ENCODE measurements at regions not wholly inside any gene's neighbourhood (a gene's known extent, or its start where the extent isn't known, plus 50 kb on each side); places are given as distances from the start of the nearest gene placed in this dataset.

- H3K36me3 ChIP-seq (ENCODE audit: control insufficient read depth, insufficient read depth, low read length), result no peaks in the 10 kb centered on the region
- H3K4me3 ChIP-seq (ENCODE audit: insufficient read depth, low read depth, low read length), result no peak overlapping the region
- H2BK120ac ChIP-seq (ENCODE audit: low read depth, low read length), result no peak overlapping the region
- ChIA-PET CTCF (no interaction called here), POLR2A (ENCODE audit: unreplicated experiment) (no interaction called here)
- no TSS peak for BruUV-seq (replicated peaks)
- H3K9me1 ChIP-seq (ENCODE audit: insufficient read depth, low read length), result no peaks in the 10 kb centered on the region
- in situ Hi-C loops (cut with MboI; ENCODE audit: low sequenced_read_pairs) (no loop called here), dilution Hi-C loops (cut with HindIII; ENCODE audit: low sequenced_read_pairs, unreplicated experiment) (no loop called here), intact Hi-C loops (cut with micrococcal nuclease) (no loop called here)
- H2AK5ac ChIP-seq (ENCODE audit: low read depth, low read length), result no peak overlapping the region
- no peak overlapping the region for H3K23ac ChIP-seq (ENCODE audit: low read depth, low read length)
- no peaks in the 10 kb centered on the region for H4K20me1 ChIP-seq (ENCODE audit: insufficient read depth, low read length)
- TF ChIP-seq ELK1 (IDR thresholded peaks at IDR 0.05; ENCODE audit: borderline replicate concordance, low read depth, low read length), result no peak
- no peak for TF ChIP-seq MAFK (IDR thresholded peaks at IDR 0.05; ENCODE audit: low read depth, low read length)
- TF ChIP-seq SMC3 (IDR thresholded peaks at IDR 0.05; ENCODE audit: low read depth, low read length), result no peak
- TF ChIP-seq CHD1 (IDR thresholded peaks at IDR 0.05; ENCODE audit: low read depth, low read length), result no peak
- no peak for TF ChIP-seq POLR2A (IDR thresholded peaks at IDR 0.05; ENCODE audit: low read depth, low read length)
- TF ChIP-seq USF2 (IDR thresholded peaks at IDR 0.05; ENCODE audit: low read depth, low read length), result no peak
- no peak for TF ChIP-seq BHLHE40 (IDR thresholded peaks at IDR 0.05; ENCODE audit: low read depth, low read length)
- no peak for TF ChIP-seq RCOR1 (IDR thresholded peaks at IDR 0.05; ENCODE audit: insufficient replicate concordance, low read length)
- no peak for TF ChIP-seq FOS (IDR thresholded peaks at IDR 0.05; ENCODE audit: low read depth, low read length)
- no peak for TF ChIP-seq RAD21 (IDR thresholded peaks at IDR 0.05; ENCODE audit: low read length)
- no peak for TF ChIP-seq NFE2L2 (IDR thresholded peaks at IDR 0.05; ENCODE audit: low read depth, low read length)
- TF ChIP-seq MAZ (IDR thresholded peaks at IDR 0.05; ENCODE audit: borderline replicate concordance, low read depth, low read length), result no peak
- no peak overlapping the region for H3K4ac ChIP-seq (ENCODE audit: low read depth, low read length)
- no peak overlapping the region for H3K14ac ChIP-seq (replicated peaks; ENCODE audit: low read depth, low read length)
- no peak overlapping the region for H3K56ac ChIP-seq (ENCODE audit: extremely low read depth, insufficient read depth, low read length)
- no peak overlapping the region for H3K18ac ChIP-seq (ENCODE audit: low read depth, low read length)
- H2AK9ac ChIP-seq (replicated peaks; ENCODE audit: low read depth, low read length, poor library complexity), result no peak overlapping the region
- WGBS, 2 experiments (ENCODE audit: extremely low coverage in 2 of 2, insufficient read length in 1 of 2), result no CpG with 5 or more reads among the region's 18 CpGs
- H2BK5ac ChIP-seq (ENCODE audit: low read depth, low read length, poor library complexity, severe bottlenecking), result no peak overlapping the region
- H2BK15ac ChIP-seq (ENCODE audit: low read depth, low read length), result no peak overlapping the region
- H2AFZ ChIP-seq (replicated peaks; ENCODE audit: low read length, poor library complexity), result no peak overlapping the region
- no peak overlapping the region for H3K4me2 ChIP-seq (ENCODE audit: low read depth, low read length)
- no peak for DNase-seq
- H3K79me1 ChIP-seq (ENCODE audit: low read depth in 1 of 2, low read length in 2 of 2), result no peaks in the 10 kb centered on the region
- no peak for ATAC-seq (ENCODE audit: low read depth)
- H3K27ac ChIP-seq (ENCODE audit: insufficient read depth, low read length), result no peak overlapping the region
- no peak overlapping the region for H4K8ac ChIP-seq (ENCODE audit: low read depth in 2 of 2, low read length in 2 of 2)
- no peaks in the 10 kb centered on the region for H3K4me1 ChIP-seq (ENCODE audit: control insufficient read depth, insufficient read depth, low read length)
- H3K9ac ChIP-seq (ENCODE audit: low read depth, low read length), result no peak overlapping the region
- H3K9me3 ChIP-seq (ENCODE audit: control insufficient read depth, insufficient read depth, low read length), result peaks cover 30% of the 10 kb centered on the region
- H3K27me3 ChIP-seq (ENCODE audit: control insufficient read depth, insufficient read depth, low read length), result no peaks in the 10 kb centered on the region
- no peak overlapping the region for H4K91ac ChIP-seq (ENCODE audit: insufficient read depth, low read depth, low read length)
- H4K5ac ChIP-seq (ENCODE audit: low read depth, low read length), result no peak overlapping the region
- no peak overlapping the region for H2BK20ac ChIP-seq (ENCODE audit: low read depth, low read length)
These were observed 159.5 kb downstream of the SHOX start for GRCh38 chrX:790041-790506.
